ENCODE measurements at regions not wholly inside any gene's neighbourhood (a gene's known extent, or its start where the extent isn't known, plus 50 kb on each side); places are given as distances from the start of the nearest gene placed in this dataset.

DNA sequence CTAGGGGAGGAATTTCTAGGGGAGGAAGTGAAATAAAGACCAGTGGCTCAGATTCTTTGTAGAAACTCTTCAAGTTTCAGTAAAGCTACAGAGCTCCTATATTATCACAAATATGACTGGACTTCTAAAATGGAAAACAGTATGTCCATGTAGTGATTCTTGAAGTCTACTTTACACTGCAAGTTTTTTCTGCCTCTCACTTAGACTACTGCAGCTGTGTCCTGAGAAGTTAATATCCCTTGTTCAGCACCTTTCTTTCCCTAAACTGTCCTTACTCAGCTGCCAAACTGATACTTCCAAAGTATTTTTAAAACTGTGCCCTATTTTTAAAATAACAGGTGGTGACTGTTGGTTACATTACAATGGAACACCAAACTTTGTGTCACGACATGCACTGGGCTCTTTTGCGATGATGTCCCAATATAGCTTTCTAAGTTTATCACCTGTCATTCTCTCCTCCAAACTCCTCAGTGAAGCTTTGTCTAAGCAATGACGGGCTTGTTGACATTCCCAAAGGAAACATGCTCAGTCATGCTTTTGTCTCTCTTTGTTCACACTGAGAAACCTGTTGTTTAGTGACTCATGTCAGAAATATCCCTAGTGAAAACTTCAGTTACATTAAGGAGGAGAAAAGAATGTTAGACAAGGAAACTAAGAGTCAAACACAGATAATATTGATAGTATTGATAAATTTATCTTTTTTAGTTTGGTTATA is 341.1 kb downstream of the ARL6IP6 start:
- Histone ChIP-seq H2AFZ (ENCODE audit: insufficient read depth, low read depth, low read length, poor library complexity, severe bottlenecking) (no peak overlapping the region), H3K79me2 (ENCODE audit: control insufficient read depth, insufficient read depth, low read length) (no peaks in the 10 kb centered on the region), H3K27ac (ENCODE audit: low read length in 2 of 2) (no peak overlapping the region), H3K4me1 (ENCODE audit: control insufficient read depth in 2 of 2, insufficient read depth in 2 of 2, low read length in 2 of 2) (no peaks in the 10 kb centered on the region), H3K9me3 (ENCODE audit: control extremely low read depth in 1 of 3, control insufficient read depth in 2 of 3, insufficient read depth in 1 of 3, low read length in 2 of 3) (no peaks in the 10 kb centered on the region), H3K27me3 (replicated peaks in 1 of 4; ENCODE audit: control extremely low read depth in 1 of 4, control insufficient read depth in 3 of 4, insufficient read depth in 4 of 4, low read length in 3 of 4) (no peaks in the 10 kb centered on the region), H3K36me3 (replicated peaks in 1 of 2; ENCODE audit: control extremely low read depth in 1 of 2, control insufficient read depth in 1 of 2, extremely low read depth in 1 of 2, insufficient read depth in 2 of 2, low read length in 1 of 2) (no peaks in the 10 kb centered on the region), H3K4me2 (replicated peaks; ENCODE audit: low read depth, low read length, poor library complexity, severe bottlenecking) (no peak overlapping the region), H4K20me1 (ENCODE audit: control insufficient read depth, insufficient read depth, low read length, poor library complexity, severe bottlenecking) (no peaks in the 10 kb centered on the region), H3K4me3 (ENCODE audit: control extremely low read depth in 1 of 5, extremely low read depth in 1 of 5, insufficient read depth in 1 of 5, low read depth in 2 of 5, low read length in 4 of 5) (no peak overlapping the region), H3K9ac (ENCODE audit: low read length) (no peak overlapping the region)
- WGBS (ENCODE audit: insufficient coverage): 36% methylated on average over 2 of the region's 3 CpGs
- no peak for ATAC-seq (ENCODE audit: low read depth)
- Mint-ChIP-seq H3K9me3 (ENCODE audit: insufficient read depth) (no peaks in the 10 kb centered on the region), H3K4me1 (no peaks in the 10 kb centered on the region), H3K27ac (no peak overlapping the region), H3K4me3 (no peak overlapping the region), H3K27me3 (no peaks in the 10 kb centered on the region)
- POLR2A ChIA-PET: no interaction called here
- TF ChIP-seq EZH2 (IDR thresholded peaks at IDR 0.05; ENCODE audit: borderline replicate concordance, insufficient read depth, low read depth, low read length, poor library complexity, severe bottlenecking) (no peak), CTCF (IDR thresholded peaks at IDR 0.05) (no peak)
- no peak for DNase-seq
- intact Hi-C loops (cut with micrococcal nuclease): no loop called here
- CTCF ChIA-PET: no interaction called here

DNA sequence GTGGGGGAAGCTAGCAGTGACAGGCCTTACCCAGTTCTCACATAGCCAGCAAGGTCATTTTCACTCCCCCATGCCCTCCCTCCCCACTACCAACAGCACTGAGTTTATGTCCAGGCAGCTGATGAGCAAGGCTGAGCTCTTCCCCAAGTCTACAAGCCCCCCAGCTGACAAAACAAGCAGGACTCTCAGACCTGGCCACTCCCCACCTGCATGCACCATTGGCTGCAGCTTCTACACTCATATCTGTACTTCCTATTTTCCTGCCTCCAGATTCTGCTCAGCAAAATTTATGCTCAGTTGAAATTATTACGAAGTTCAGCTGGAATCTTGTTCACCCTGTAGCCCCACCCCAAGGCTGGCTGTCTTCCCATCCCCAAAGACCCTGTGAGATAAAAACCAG is 339.3 kb downstream of the ARL6IP6 start:
- no peaks in the 10 kb centered on the region for H3K27me3 Mint-ChIP-seq
- no peak overlapping the region for H3K27ac Mint-ChIP-seq
- Histone ChIP-seq H3K4me3 (ENCODE audit: control extremely low read depth in 1 of 5, extremely low read depth in 1 of 5, insufficient read depth in 1 of 5, low read depth in 2 of 5, low read length in 4 of 5) (no peak overlapping the region), H3K9me3 (ENCODE audit: control extremely low read depth in 1 of 3, control insufficient read depth in 2 of 3, insufficient read depth in 1 of 3, low read length in 2 of 3) (no peaks in the 10 kb centered on the region), H3K36me3 (replicated peaks in 1 of 2; ENCODE audit: control extremely low read depth in 1 of 2, control insufficient read depth in 1 of 2, extremely low read depth in 1 of 2, insufficient read depth in 2 of 2, low read length in 1 of 2) (no peaks in the 10 kb centered on the region), H3K79me2 (ENCODE audit: control insufficient read depth, insufficient read depth, low read length) (no peaks in the 10 kb centered on the region), H4K20me1 (ENCODE audit: control insufficient read depth, insufficient read depth, low read length, poor library complexity, severe bottlenecking) (no peaks in the 10 kb centered on the region), H3K4me1 (ENCODE audit: control insufficient read depth in 2 of 2, insufficient read depth in 2 of 2, low read length in 2 of 2) (no peaks in the 10 kb centered on the region), H3K27ac (ENCODE audit: low read length in 2 of 2) (no peak overlapping the region), H3K27me3 (replicated peaks in 1 of 4; ENCODE audit: control extremely low read depth in 1 of 4, control insufficient read depth in 3 of 4, insufficient read depth in 4 of 4, low read length in 3 of 4) (no peaks in the 10 kb centered on the region), H2AFZ (ENCODE audit: insufficient read depth, low read depth, low read length, poor library complexity, severe bottlenecking) (no peak overlapping the region), H3K9ac (ENCODE audit: low read length) (no peak overlapping the region), H3K4me2 (replicated peaks; ENCODE audit: low read depth, low read length, poor library complexity, severe bottlenecking) (no peak overlapping the region)
- TF ChIP-seq CTCF (IDR thresholded peaks at IDR 0.05) (no peak), EZH2 (IDR thresholded peaks at IDR 0.05; ENCODE audit: borderline replicate concordance, insufficient read depth, low read depth, low read length, poor library complexity, severe bottlenecking) (no peak)
- ChIA-PET CTCF (no interaction called here), POLR2A (no interaction called here)
- no peaks in the 10 kb centered on the region for H3K4me1 Mint-ChIP-seq
- DNase-seq (no peak), ATAC-seq (ENCODE audit: low read depth) (no peak)
- 100% methylated on average over 1 of the region's 1 CpG for WGBS (ENCODE audit: insufficient coverage)
- intact Hi-C loops (cut with micrococcal nuclease): no loop called here
- H3K4me3 Mint-ChIP-seq: no peak overlapping the region
- no peaks in the 10 kb centered on the region for H3K9me3 Mint-ChIP-seq (ENCODE audit: insufficient read depth)
